ENCODE measurements at regions not wholly inside any gene's neighbourhood (a gene's known extent, or its start where the extent isn't known, plus 50 kb on each side); places are given as distances from the start of the nearest gene placed in this dataset.

DNA sequence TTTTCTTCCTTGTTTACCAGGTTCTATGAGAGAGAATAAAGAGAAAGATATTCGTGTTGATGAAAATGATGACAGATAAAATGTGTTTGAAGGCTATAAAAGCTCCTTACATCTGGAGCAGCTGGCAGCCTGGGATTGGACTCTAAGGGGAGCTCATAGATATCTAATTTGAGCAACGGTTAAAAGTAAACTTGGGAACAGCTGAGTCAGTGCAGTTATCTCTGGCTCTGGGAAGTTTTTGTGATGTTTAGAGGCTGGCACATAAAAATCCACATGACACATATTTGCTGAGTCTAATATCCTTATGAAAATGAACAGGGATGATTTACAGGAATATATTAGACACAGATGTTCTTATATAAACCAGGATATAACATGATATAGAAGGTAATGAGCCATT lies 331.8 kb upstream of the TENM3 start:
- TF ChIP-seq, protein P1, sequence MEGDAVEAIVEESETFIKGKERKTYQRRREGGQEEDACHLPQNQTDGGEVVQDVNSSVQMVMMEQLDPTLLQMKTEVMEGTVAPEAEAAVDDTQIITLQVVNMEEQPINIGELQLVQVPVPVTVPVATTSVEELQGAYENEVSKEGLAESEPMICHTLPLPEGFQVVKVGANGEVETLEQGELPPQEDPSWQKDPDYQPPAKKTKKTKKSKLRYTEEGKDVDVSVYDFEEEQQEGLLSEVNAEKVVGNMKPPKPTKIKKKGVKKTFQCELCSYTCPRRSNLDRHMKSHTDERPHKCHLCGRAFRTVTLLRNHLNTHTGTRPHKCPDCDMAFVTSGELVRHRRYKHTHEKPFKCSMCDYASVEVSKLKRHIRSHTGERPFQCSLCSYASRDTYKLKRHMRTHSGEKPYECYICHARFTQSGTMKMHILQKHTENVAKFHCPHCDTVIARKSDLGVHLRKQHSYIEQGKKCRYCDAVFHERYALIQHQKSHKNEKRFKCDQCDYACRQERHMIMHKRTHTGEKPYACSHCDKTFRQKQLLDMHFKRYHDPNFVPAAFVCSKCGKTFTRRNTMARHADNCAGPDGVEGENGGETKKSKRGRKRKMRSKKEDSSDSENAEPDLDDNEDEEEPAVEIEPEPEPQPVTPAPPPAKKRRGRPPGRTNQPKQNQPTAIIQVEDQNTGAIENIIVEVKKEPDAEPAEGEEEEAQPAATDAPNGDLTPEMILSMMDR (IDR thresholded peaks at IDR 0.05), result no peak
- TF ChIP-seq POLR2A (IDR thresholded peaks at IDR 0.05), result no peak
- Histone ChIP-seq H3K4me1 (no peaks in the 10 kb centered on the region), H3K27ac (no peak overlapping the region), H3K27me3 (no peaks in the 10 kb centered on the region), H3K4me3 (replicated peaks in 1 of 3) (no peak overlapping the region), H3K36me3 (no peaks in the 10 kb centered on the region), H3K9me3 (no peaks in the 10 kb centered on the region)
- 56 to 58% methylated on average over 2 of the region's 2 CpGs for WGBS, 2 donors
- intact Hi-C loops (cut with DNase I), result no loop called here
- DNase-seq, result no peak

DNA sequence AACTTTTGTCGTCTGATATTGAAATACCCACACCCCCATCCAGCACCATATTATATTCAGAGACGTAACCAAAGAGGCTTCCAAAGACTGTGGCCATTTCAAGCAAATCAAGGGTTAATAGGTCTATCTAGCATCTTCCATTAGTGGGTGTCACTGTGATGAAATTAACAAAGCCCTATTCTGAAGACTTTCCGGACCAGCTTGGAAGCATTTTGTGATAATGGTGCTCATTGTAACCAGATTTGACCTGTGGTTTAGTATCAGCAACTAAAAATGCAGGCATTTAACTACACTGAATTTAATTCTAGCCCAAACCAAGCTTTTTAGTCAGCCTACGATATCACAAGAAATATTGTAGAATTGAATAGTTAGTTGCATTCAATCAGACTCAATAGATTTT lies 309.7 kb upstream of the TENM3 start:
- TF ChIP-seq, protein P1 (IDR thresholded peaks at IDR 0.05), result no peak
- TF ChIP-seq POLR2A (IDR thresholded peaks at IDR 0.05), result no peak
- H3K27me3 ChIP-seq, result no peaks in the 10 kb centered on the region
- DNase-seq, result no peak
- H3K9me3 ChIP-seq, result no peaks in the 10 kb centered on the region
- 89 to 93% methylated on average over 4 of the region's 4 CpGs for WGBS, 2 donors
- intact Hi-C loops (cut with DNase I), result no loop called here
- H3K4me3 ChIP-seq (replicated peaks in 1 of 3), result no peak overlapping the region
- no peaks in the 10 kb centered on the region for H3K4me1 ChIP-seq
- H3K27ac ChIP-seq, result no peak overlapping the region
- no peaks in the 10 kb centered on the region for H3K36me3 ChIP-seq

DNA sequence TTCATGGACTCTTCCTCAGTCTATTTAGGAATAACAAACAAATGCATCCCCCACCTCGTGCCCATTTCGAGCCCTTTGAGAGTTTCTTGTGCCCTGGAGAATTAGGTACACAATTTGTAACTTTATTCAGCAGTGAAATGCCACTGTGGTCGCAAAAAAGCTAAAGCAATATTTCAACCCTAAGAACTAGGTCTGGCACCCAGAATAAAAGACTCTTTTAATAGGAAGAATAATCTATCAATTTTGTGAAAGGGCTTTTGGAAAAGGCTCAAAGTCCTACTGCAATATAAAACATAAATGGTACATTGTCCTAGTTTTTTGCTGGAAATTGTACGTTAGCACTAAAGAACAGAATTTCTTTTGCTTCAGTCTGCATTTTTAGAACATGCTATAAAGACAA lies 304.6 kb upstream of the TENM3 start:
- WGBS, 2 donors, result 80 to 89% methylated on average over 4 of the region's 4 CpGs
- no peak for TF ChIP-seq POLR2A (IDR thresholded peaks at IDR 0.05)
- TF ChIP-seq, protein P1 (IDR thresholded peaks at IDR 0.05), result no peak
- Histone ChIP-seq H3K27me3 (no peaks in the 10 kb centered on the region), H3K9me3 (no peaks in the 10 kb centered on the region), H3K27ac (no peak overlapping the region), H3K36me3 (no peaks in the 10 kb centered on the region), H3K4me1 (no peaks in the 10 kb centered on the region), H3K4me3 (replicated peaks in 1 of 3) (no peak overlapping the region)
- intact Hi-C loops (cut with DNase I), result no loop called here
- no peak for DNase-seq

DNA sequence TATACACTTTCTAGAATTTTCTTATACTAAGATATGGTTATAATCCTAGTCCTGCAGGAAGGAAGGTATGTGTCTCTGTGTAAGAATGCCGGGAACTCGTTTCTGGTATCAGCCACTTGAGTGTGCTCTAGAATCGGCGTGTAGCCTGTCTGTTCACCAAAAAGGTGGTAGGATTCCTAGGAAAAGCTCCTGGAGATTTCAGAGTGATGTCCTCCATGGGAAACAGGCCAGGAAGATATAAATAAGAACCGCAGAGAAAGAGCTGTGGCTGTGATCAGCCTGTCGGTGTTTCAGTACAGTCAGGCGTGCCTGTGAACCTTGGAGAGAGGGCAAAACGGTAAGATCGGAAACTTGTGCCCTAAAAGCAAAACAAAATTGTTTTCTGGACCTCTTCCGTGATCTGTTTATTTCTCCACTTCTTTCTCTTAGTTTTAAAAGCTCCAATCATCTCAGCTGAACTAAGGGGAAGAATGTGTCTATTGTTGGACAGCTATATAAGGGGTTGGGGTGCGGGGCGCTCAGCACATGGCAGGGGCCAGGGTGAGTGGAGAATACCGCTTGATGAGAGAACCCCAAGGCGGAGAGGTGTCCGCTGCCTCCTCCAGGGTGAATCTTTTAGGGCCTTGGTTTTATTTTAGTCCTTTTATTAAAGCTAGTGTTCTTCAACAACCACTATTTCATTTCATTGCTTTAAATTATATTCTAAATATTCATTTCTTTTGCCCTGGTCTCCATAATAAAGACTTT lies 303.8 kb upstream of the TENM3 start:
- H3K4me1 ChIP-seq, result no peaks in the 10 kb centered on the region
- WGBS, 2 donors, result 80 to 81% methylated on average over 15 of the region's 15 CpGs

DNA sequence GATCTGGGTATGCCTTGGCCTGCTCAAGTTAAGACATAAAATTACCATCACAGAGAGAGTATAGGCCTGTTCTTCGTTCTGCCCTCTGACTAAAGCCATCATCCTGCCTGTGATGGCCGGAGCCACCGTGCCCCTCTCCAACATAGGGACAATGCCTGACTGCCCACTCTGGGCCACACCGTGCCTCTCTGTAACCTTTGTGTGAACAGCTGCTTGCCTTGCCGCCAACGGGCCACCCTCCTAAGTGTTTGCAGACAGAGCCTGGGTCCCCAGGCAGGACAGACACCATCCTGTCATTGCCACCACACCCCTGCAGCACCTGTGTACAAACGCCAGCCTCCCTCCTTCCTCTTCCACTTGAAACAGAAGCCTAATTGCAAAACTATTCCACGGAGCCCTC lies 298.7 kb upstream of the TENM3 start:
- Histone ChIP-seq H3K36me3 (no peaks in the 10 kb centered on the region), H3K27me3 (no peaks in the 10 kb centered on the region), H3K9me3 (no peaks in the 10 kb centered on the region), H3K4me3 (replicated peaks in 1 of 3) (no peak overlapping the region), H3K4me1 (no peaks in the 10 kb centered on the region), H3K27ac (no peak overlapping the region)
- intact Hi-C loops (cut with DNase I), result no loop called here
- WGBS, 2 donors, result 77 to 80% methylated on average over 8 of the region's 8 CpGs
- DNase-seq, result no peak
- TF ChIP-seq, protein P1 (IDR thresholded peaks at IDR 0.05), result no peak
- TF ChIP-seq POLR2A (IDR thresholded peaks at IDR 0.05), result no peak

More for the DNA sequence above, 303.8 kb upstream of the TENM3 start:
- TF ChIP-seq, protein P1 (IDR thresholded peaks at IDR 0.05), result no peak
- TF ChIP-seq POLR2A (IDR thresholded peaks at IDR 0.05), result no peak
- Histone ChIP-seq H3K27me3 (no peaks in the 10 kb centered on the region), H3K4me3 (replicated peaks in 1 of 3) (no peak overlapping the region), H3K36me3 (no peaks in the 10 kb centered on the region), H3K27ac (no peak overlapping the region), H3K9me3 (no peaks in the 10 kb centered on the region)
- DNase-seq, result no peak
- intact Hi-C loops (cut with DNase I), result no loop called here
